ENCODE measurements at regions not wholly inside any gene's neighbourhood (a gene's known extent, or its start where the extent isn't known, plus 50 kb on each side); places are given as distances from the start of the nearest gene placed in this dataset.

DNA sequence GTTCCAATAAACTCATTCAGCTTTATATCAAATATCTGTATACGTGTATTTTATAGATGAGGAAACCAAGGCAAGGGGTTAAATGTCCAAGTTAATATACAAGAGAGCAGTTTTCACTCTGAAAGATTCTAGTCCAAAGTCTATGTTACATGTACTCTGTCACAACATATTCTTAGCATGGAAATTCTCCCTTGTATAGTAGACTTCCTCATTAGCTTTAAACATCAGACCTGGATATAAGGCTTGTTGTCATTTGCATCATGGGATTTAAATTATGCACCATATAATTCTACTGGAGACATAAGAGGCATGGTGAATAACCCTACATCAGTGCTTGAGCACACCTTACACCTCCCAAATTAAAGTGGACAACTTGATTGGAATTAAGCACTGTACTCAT is 681.9 kb upstream of the CCDC179 start:
- Histone ChIP-seq H4K20me1 (ENCODE audit: insufficient read depth, low read length) (no peaks in the 10 kb centered on the region), H2AFZ (ENCODE audit: low read depth, low read length) (no peak overlapping the region), H3K79me2 (ENCODE audit: insufficient read depth, low read length) (no peaks in the 10 kb centered on the region), H3K4me3 (ENCODE audit: insufficient read depth, low read depth, low read length) (no peak overlapping the region), H3K9me3 (ENCODE audit: insufficient read depth, low read depth, low read length) (no peaks in the 10 kb centered on the region), H3K9ac (ENCODE audit: low read length) (no peak overlapping the region), H3K27ac (ENCODE audit: low read depth, low read length) (no peak overlapping the region), H3K4me1 (ENCODE audit: insufficient read depth, low read length) (no peaks in the 10 kb centered on the region), H3K36me3 (ENCODE audit: insufficient read depth, low read length) (no peaks in the 10 kb centered on the region), H3K4me2 (ENCODE audit: low read length) (no peak overlapping the region), H3K27me3 (ENCODE audit: insufficient read depth, low read length) (no peaks in the 10 kb centered on the region)
- FAIRE-seq (no peak), DNase-seq (ENCODE audit: low read depth) (no peak)
- Mint-ChIP-seq H3K4me3 (ENCODE audit: unreplicated experiment) (no peak overlapping the region), H3K36me3 (ENCODE audit: low read depth, unreplicated experiment) (no peaks in the 10 kb centered on the region), H3K9me3 (ENCODE audit: unreplicated experiment) (peaks cover 5% of the 10 kb centered on the region), H3K27ac (ENCODE audit: unreplicated experiment) (no peak overlapping the region), H3K27me3 (ENCODE audit: low read depth, unreplicated experiment) (no peaks in the 10 kb centered on the region), H3K4me1 (ENCODE audit: low read depth, unreplicated experiment) (peaks cover 12% of the 10 kb centered on the region)
- no peak for TF ChIP-seq EZH2 (IDR thresholded peaks at IDR 0.05; ENCODE audit: insufficient read depth, low read length)
- TF ChIP-seq, protein P1, sequence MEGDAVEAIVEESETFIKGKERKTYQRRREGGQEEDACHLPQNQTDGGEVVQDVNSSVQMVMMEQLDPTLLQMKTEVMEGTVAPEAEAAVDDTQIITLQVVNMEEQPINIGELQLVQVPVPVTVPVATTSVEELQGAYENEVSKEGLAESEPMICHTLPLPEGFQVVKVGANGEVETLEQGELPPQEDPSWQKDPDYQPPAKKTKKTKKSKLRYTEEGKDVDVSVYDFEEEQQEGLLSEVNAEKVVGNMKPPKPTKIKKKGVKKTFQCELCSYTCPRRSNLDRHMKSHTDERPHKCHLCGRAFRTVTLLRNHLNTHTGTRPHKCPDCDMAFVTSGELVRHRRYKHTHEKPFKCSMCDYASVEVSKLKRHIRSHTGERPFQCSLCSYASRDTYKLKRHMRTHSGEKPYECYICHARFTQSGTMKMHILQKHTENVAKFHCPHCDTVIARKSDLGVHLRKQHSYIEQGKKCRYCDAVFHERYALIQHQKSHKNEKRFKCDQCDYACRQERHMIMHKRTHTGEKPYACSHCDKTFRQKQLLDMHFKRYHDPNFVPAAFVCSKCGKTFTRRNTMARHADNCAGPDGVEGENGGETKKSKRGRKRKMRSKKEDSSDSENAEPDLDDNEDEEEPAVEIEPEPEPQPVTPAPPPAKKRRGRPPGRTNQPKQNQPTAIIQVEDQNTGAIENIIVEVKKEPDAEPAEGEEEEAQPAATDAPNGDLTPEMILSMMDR (IDR thresholded peaks at IDR 0.05; ENCODE audit: insufficient read depth, low read depth, low read length), result no peak

DNA sequence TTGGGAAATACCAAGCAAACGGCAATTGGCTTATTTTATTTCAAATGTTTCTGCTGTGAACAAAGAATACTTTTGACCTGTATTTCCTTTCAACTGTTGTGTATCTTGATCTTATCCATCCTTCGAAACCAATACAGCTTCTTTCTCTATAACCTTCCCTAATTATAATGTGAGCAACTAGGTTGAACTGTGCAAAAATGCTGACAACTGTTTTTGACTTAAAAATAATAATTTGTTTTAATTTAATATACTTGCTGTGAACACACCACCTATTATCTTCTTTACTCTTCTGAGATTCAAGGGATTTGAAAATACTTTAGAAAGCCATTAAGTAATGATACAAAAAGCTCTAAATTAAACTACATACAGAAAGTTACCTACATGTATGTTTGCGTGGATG is 682.5 kb upstream of the CCDC179 start:
- Histone ChIP-seq H3K4me1 (ENCODE audit: insufficient read depth, low read length) (no peaks in the 10 kb centered on the region), H3K27ac (ENCODE audit: low read depth, low read length) (no peak overlapping the region), H3K9me3 (ENCODE audit: insufficient read depth, low read depth, low read length) (no peaks in the 10 kb centered on the region), H2AFZ (ENCODE audit: low read depth, low read length) (no peak overlapping the region), H3K36me3 (ENCODE audit: insufficient read depth, low read length) (no peaks in the 10 kb centered on the region), H3K27me3 (ENCODE audit: insufficient read depth, low read length) (no peaks in the 10 kb centered on the region), H3K4me2 (ENCODE audit: low read length) (no peak overlapping the region), H4K20me1 (ENCODE audit: insufficient read depth, low read length) (no peaks in the 10 kb centered on the region), H3K4me3 (ENCODE audit: insufficient read depth, low read depth, low read length) (no peak overlapping the region), H3K79me2 (ENCODE audit: insufficient read depth, low read length) (no peaks in the 10 kb centered on the region), H3K9ac (ENCODE audit: low read length) (no peak overlapping the region)
- Mint-ChIP-seq H3K9me3 (ENCODE audit: unreplicated experiment) (no peaks in the 10 kb centered on the region), H3K27ac (ENCODE audit: unreplicated experiment) (no peak overlapping the region), H3K4me1 (ENCODE audit: low read depth, unreplicated experiment) (peaks cover 12% of the 10 kb centered on the region), H3K36me3 (ENCODE audit: low read depth, unreplicated experiment) (no peaks in the 10 kb centered on the region), H3K27me3 (ENCODE audit: low read depth, unreplicated experiment) (no peaks in the 10 kb centered on the region), H3K4me3 (ENCODE audit: unreplicated experiment) (no peak overlapping the region)
- no peak for DNase-seq (ENCODE audit: low read depth)
- FAIRE-seq, result no peak
- TF ChIP-seq EZH2 (IDR thresholded peaks at IDR 0.05; ENCODE audit: insufficient read depth, low read length), result no peak
- TF ChIP-seq, protein P1 (IDR thresholded peaks at IDR 0.05; ENCODE audit: insufficient read depth, low read depth, low read length), result no peak

DNA sequence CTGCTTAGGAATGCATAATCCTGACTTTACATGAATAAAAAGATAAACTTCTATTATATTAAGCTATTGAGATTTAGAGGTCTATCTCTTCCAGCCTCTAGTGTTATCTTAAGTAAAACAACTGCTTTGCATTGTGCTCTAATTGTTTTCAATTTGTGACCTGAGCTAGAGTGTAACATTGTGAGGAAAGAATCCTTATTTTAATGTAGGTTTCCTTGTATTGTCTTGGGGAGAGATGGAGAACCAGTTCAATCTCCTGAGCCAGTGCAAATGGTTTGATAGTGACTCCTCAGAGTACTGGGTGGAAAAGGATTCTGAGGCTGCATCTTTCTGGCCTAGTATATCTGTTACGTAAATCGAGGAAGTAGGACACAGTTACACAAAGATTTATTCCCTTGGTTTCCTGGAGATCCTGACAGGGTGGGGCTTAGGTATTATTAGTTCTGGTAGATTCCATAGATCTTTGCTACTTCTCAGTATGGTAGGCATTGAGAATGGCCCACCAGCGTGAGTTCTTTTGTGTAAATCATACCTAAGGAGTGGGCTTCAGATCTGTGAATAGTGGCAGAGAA is 683.5 kb upstream of the CCDC179 start:
- no peak overlapping the region for H3K27ac ChIP-seq (ENCODE audit: low read depth, low read length)
- FAIRE-seq, result no peak
- Mint-ChIP-seq H3K27ac (ENCODE audit: unreplicated experiment) (no peak overlapping the region), H3K36me3 (ENCODE audit: low read depth, unreplicated experiment) (no peaks in the 10 kb centered on the region), H3K9me3 (ENCODE audit: unreplicated experiment) (no peaks in the 10 kb centered on the region), H3K27me3 (ENCODE audit: low read depth, unreplicated experiment) (no peaks in the 10 kb centered on the region), H3K4me3 (ENCODE audit: unreplicated experiment) (no peak overlapping the region), H3K4me1 (ENCODE audit: low read depth, unreplicated experiment) (peaks cover 12% of the 10 kb centered on the region)
- no peaks in the 10 kb centered on the region for H4K20me1 ChIP-seq (ENCODE audit: insufficient read depth, low read length)
- no peak for TF ChIP-seq EZH2 (IDR thresholded peaks at IDR 0.05; ENCODE audit: insufficient read depth, low read length)
- TF ChIP-seq, protein P1 (IDR thresholded peaks at IDR 0.05; ENCODE audit: insufficient read depth, low read depth, low read length), result no peak
- no peaks in the 10 kb centered on the region for H3K4me1 ChIP-seq (ENCODE audit: insufficient read depth, low read length)
- H3K36me3 ChIP-seq (ENCODE audit: insufficient read depth, low read length), result no peaks in the 10 kb centered on the region
- H3K79me2 ChIP-seq (ENCODE audit: insufficient read depth, low read length), result no peaks in the 10 kb centered on the region
- no peaks in the 10 kb centered on the region for H3K9me3 ChIP-seq (ENCODE audit: insufficient read depth, low read depth, low read length)
- no peak overlapping the region for H2AFZ ChIP-seq (ENCODE audit: low read depth, low read length)
- no peak overlapping the region for H3K4me3 ChIP-seq (ENCODE audit: insufficient read depth, low read depth, low read length)
- no peak for DNase-seq (ENCODE audit: low read depth)
- no peak overlapping the region for H3K9ac ChIP-seq (ENCODE audit: low read length)
- H3K27me3 ChIP-seq (ENCODE audit: insufficient read depth, low read length), result no peaks in the 10 kb centered on the region
- no peak overlapping the region for H3K4me2 ChIP-seq (ENCODE audit: low read length)
